AG04450 (cell line): ENCODE measurements at regions not wholly inside any gene's neighbourhood (a gene's known extent, or its start where the extent isn't known, plus 50 kb on each side); places are given as distances from the start of the nearest gene placed in this dataset.

Experiments
- CTCF ChIA-PET: fragments of 300-600, 350-600 bp; formaldehyde crosslinking; extraction: SDS; loops from one replicate; lab custom pipeline; 2022; ENCODE audit warnings: antibody characterized with exemption, inconsistent platforms; lab: Charles Lee
- POLR2A ChIA-PET: fragments of 350-600 bp; formaldehyde crosslinking; extraction: SDS; loops from one replicate; lab custom pipeline; 2021; ENCODE audit warnings: antibody characterized with exemption, inconsistent platforms; lab: Yijun Ruan, JAX
- DNase-seq: peaks from one replicate; pipeline ENCODE4 v3.0.0-alpha.2; 2011; ENCODE audit warnings: low read depth, low spot score
- H3K27ac ChIP-seq: one replicate; pipeline ENCODE4 v1.5.1; 2012; ENCODE audit warnings: low read depth, low read length, control low read depth
- H3K27me3 ChIP-seq: one replicate; pipeline ENCODE4 v1.6.0; 2012; ENCODE audit warnings: low read length; ENCODE audit not compliant: control insufficient read depth, insufficient read depth
- H3K4me3 ChIP-seq: 2 replicates; pipeline ENCODE4 v1.5.1; 2011; ENCODE audit warnings: mild to moderate bottlenecking, low read depth, low read length, control low read depth
- H3K9me3 ChIP-seq: 2 replicates; pipeline ENCODE4 v1.5.1; 2012; ENCODE audit warnings: low read length; ENCODE audit not compliant: control insufficient read depth, insufficient read depth
- TF ChIP-seq, protein P1 (sequence below): IDR thresholded peaks from 2 replicates; pipeline ENCODE4 v1.5.1; 2011; ENCODE audit warnings: low read depth, low read length, control low read depth, inconsistent platforms

DNA sequence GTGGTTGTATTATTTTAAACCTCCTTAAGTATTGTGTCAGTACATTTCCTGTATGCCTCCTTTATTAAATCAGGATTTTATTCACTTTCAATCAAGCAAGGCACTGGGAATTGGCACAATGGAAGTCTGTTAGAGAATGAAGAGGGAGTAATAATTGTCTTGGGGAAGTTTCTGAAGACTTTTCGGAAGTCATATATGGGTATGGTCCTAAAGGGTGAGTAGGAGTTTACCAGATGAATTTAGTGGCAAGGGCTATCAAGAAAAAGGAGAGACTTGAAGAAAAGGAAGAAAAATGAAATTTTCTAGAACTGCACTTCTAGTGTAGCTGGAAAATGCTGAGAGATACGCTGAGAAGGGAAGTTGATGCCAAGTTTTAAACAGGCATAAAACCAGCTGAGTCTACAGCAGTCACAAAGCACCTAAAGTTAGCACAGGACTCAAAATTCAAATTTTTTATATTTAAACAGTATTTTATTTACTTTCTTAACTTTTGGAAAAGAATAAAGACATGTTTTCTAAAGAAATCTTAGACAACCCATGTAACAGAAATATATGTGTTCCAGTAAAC lies 184.9 kb downstream of the SMC2 start:
- TF ChIP-seq, protein P1, sequence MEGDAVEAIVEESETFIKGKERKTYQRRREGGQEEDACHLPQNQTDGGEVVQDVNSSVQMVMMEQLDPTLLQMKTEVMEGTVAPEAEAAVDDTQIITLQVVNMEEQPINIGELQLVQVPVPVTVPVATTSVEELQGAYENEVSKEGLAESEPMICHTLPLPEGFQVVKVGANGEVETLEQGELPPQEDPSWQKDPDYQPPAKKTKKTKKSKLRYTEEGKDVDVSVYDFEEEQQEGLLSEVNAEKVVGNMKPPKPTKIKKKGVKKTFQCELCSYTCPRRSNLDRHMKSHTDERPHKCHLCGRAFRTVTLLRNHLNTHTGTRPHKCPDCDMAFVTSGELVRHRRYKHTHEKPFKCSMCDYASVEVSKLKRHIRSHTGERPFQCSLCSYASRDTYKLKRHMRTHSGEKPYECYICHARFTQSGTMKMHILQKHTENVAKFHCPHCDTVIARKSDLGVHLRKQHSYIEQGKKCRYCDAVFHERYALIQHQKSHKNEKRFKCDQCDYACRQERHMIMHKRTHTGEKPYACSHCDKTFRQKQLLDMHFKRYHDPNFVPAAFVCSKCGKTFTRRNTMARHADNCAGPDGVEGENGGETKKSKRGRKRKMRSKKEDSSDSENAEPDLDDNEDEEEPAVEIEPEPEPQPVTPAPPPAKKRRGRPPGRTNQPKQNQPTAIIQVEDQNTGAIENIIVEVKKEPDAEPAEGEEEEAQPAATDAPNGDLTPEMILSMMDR = no peak
- CTCF ChIA-PET = no interaction called here
- POLR2A ChIA-PET = no interaction called here
- no peak overlapping the region for H3K27ac ChIP-seq
- no peaks in the 10 kb centered on the region for H3K27me3 ChIP-seq
- no peak for DNase-seq
- H3K4me3 ChIP-seq = no peak overlapping the region
- no peaks in the 10 kb centered on the region for H3K9me3 ChIP-seq

- Histone ChIP-seq H3K27me3 (no peaks in the 10 kb centered on the region), H3K27ac (no peak overlapping the region), H3K4me3 (no peak overlapping the region), H3K9me3 (no peaks in the 10 kb centered on the region)
- ChIA-PET CTCF (no interaction called here), POLR2A (no interaction called here)
- TF ChIP-seq, protein P1 = no peak
- no peak for DNase-seq
These were observed 185.5 kb downstream of the SMC2 start for GRCh38 chr9:104279535-104280177.

GRCh38 chr9:104280178-104280560 lies 186.1 kb downstream of the SMC2 start:
- POLR2A ChIA-PET = no interaction called here
- no peaks in the 10 kb centered on the region for H3K9me3 ChIP-seq
- no peak for DNase-seq
- CTCF ChIA-PET = no interaction called here
- TF ChIP-seq, protein P1 = no peak
- no peak overlapping the region for H3K27ac ChIP-seq
- H3K4me3 ChIP-seq = no peak overlapping the region
- H3K27me3 ChIP-seq = no peaks in the 10 kb centered on the region

- H3K27ac ChIP-seq = no peak overlapping the region
- POLR2A ChIA-PET = no interaction called here
- no peaks in the 10 kb centered on the region for H3K27me3 ChIP-seq
- CTCF ChIA-PET = no interaction called here
- no peak for DNase-seq
- no peak overlapping the region for H3K4me3 ChIP-seq
- TF ChIP-seq, protein P1 = no peak
- no peaks in the 10 kb centered on the region for H3K9me3 ChIP-seq
These were observed 186.6 kb downstream of the SMC2 start for GRCh38 chr9:104280711-104281110.

- H3K27ac ChIP-seq = no peak overlapping the region
These were observed 192.1 kb downstream of the SMC2 start for GRCh38 chr9:104286187-104286586.

More at GRCh38 chr9:104286187-104286586, 192.1 kb downstream of the SMC2 start:
- no peaks in the 10 kb centered on the region for H3K27me3 ChIP-seq
- DNase-seq = no peak
- CTCF ChIA-PET = no interaction called here
- no peak overlapping the region for H3K4me3 ChIP-seq
- TF ChIP-seq, protein P1 = no peak
- POLR2A ChIA-PET = no interaction called here
- no peaks in the 10 kb centered on the region for H3K9me3 ChIP-seq
